Ammon's horn (tissue), 1 donor: ENCODE measurements at regions not wholly inside any gene's neighbourhood (a gene's known extent, or its start where the extent isn't known, plus 50 kb on each side); places are given as distances from the start of the nearest gene placed in this dataset.

ENCODE experiments used
- DNase-seq: peaks from one replicate; pipeline ENCODE4 v3.0.0-alpha.2; 2016; ENCODE audit warnings: low spot score

DNA sequence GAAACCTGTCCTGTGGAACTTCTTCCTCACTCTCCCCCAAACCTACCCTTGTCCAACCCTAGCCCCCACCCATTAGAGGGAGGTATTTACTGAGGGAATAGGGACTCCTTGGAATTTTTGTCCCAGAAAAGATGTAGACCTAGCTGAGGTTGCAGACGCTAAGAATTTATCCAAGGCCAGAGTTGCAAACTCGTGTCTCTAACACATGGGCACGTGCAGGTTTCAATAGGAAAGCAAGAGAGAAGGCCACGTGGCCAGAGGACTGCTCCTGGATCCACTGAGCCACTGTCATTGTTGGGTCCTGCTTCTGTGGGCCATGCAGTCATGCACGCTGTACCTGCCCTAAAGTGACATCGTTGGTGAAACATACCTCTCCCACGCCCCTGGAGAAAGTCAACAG is 243.4 kb upstream of the KCNG1 start:
- no peak for DNase-seq

DNA sequence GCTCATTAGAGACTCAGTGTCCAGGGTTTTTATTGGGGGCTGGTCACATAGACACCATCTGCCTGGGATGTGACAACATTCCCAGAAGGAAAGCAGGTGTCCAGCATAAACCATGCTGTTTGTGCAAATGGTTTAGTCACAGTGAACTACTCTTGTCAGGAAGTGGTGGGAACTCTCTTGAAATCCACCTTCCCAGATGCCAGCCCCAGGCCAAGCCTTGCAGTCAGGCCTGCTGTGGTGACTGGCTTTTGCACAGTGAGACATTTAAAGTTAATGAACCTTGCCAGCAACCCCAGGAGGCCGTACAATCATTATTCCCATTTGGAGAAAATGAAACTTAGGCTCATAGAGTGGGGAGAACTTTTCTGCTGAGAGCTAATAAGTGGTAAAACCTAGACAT is 242.5 kb upstream of the KCNG1 start:
- DNase-seq, result no peak

DNA sequence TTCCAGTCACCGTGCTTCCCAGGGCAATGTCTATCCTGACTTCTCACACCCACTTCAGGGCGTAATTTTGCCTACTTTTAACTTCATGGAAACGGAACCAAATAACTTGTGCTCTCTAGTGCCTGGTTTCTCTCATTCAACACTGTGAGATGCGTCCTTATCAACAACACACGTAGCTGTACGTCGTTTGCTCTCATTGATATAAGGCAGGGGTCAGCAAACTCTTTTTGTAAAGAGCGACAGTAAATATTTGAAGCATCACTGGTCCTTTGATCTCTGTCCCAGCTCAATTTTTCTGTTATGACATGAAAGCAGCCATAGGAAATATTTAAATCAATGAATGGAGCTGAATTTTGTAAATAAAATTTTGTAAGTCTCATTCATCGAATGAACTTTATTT is 239.3 kb upstream of the KCNG1 start:
- DNase-seq, result no peak

DNA sequence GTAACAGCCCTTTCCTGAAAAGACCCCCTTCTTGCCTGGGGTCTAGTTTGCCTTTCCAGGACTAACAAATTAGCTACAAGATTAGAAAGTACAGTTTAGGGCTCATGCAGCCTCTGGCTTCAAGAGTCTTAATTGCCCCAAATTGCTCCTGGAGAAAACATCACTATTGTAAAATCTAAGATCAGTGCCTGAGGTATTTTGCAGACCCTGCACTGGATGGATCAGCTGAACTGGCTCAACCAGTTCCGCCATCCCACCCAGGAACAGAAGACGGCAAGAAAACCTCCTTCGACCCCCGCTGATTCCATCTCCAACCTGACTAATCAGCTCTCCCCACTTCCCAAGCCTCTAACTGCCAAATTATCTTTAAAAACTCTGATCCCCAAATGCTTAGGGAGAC is 236.5 kb upstream of the KCNG1 start:
- no peak for DNase-seq

DNA sequence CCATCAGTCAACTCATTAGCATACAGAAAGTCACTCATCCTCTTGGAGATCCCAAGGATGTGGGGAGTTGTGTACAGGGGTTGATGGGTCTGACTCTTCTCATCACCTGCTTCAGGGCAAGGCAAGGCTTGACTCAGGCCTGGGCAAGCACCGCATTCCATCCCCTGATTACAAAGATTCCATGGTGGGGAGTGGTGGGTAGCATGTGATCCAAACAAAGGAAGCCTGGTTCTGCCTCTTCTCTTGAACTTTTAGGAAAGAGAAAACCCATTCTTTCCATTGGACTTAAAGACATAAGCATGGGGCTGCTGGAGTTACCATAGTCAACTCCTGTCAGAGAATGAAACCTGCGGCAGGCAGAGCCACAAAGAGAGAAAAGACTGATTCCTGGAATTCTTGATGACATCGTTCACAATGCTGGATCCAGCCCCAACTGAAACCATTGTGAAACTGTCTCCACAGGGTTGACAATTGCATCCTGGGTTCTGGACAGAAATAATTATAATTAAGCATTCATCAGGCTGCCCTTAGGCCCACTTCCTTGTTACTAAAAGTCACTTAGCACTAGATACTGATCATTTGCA is 235.8 kb upstream of the KCNG1 start:
- DNase-seq, result no peak

DNA sequence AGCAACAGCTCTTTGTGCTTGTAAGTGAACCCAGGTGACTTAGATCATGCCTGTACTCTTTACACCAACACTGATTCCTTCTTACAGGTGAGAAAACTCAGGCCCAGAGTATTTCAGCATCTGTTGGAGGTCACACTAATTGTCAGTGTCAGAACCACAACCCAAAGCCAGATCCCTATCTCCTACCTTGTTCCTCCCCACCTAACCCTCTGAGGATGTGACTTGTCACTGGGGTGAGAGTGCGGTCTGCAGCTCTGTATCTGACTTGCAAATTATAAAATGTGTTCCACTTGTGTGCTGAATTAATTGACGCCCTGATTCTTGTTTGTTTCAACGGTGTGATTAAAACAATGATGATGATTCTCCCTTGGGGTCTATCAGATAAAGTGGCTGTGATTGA is 232.5 kb upstream of the KCNG1 start:
- no peak for DNase-seq

DNA sequence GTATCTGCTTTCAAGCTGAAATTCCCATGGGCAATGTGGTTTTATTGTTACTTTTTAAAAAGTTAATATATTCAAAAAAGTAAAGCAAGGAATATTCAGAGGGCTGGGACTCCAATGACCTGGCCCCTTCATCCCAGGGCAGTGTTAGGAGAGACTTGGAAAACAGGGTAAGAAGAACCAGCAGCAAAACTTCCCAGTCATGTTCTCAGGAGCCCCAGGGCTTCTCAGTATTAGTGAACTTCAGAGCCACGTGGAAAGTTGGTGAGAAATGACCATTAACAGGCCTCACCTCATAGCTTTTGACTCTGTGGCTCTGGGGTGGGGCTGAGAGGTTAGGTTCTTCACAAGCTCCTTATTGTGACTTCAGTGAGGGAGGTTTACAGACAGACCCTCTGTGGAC is 230.4 kb upstream of the KCNG1 start:
- no peak for DNase-seq

DNA sequence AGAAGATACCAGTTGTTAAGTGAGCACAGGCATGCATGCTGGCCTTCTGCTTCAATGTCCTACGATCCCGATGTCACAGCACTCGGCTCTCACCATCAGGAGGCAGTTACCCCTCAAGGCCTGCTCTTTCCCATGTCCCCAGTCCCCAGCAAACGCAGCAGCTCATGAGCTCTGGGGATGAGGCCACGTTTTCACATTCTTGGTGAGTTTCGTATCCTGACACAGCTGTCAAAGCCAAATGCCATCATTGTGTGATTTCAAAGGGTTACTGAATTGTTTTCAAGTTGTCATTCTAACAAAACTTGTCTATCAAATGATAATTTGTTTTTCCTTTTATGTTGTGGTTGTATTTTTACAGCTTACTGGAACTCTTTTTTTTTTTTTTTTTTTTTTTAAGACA is 226.9 kb upstream of the KCNG1 start:
- DNase-seq, result no peak

DNA sequence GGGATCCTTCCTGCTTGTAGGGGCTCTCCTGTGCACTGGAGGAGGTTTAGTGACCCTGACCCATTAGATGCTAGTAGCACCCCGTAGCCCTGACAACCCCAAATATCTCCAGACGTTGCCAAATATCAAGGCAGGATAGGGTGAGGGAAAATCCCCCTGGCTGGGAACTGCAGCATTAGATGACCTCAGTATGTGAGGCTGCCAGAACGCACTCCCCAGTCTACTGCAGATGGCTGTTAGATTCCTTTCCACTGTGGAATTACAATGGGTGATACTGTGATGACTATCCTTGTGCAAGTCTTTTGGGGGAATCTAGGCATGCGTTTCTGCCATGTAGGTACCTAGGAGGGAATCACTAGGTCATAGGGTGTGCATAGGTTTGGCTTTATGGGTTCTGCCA is 226.3 kb upstream of the KCNG1 start:
- no peak for DNase-seq

DNA sequence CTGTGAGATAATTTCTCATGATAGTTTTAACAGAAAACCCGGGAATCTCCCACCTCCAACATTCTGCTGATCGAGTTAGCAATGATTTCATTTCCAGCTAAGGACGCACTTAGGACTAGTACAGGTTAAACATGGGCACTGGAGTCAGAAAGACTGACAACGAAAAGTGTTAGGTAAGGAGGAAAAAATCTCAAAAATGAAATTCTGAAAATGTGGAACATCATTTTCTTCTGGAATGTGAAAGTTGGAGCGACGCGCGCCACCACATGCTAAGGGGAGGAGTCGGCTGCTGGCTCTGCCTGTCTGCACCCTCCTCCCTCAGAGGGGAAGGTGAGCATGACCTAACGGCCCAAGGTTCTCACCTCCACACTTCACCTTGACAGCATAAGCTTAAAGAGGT is 221.6 kb upstream of the KCNG1 start:
- no peak for DNase-seq

DNA sequence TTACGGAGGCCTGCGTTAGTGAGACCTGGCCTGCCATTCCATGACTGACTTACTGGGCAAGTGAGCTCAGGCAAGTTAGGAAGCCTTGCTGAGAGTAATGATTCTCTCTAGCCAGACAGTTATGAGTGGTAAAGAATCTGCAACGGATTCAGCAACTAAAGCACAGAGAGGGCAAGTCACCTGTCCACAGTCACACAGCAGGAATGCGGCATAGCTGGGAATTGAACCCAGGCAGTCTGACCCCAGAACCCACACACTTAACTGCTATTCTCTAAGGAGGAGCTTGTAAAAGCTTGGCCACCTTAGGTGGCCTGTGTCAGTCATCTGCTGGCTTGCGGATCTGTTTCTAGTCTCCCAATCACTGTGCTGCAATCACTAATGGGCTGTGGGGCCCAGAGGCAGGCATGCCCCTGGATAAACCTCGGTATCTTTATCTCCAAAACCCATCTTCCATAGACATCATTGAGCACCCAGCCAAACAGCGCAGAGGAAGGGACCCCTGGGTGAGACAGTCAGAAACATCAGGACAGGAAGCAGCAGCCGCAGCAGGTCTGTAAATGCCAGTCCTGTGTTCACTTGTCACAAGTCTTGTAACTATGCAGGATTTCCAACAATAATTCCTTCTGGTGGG is 215.9 kb upstream of the KCNG1 start:
- DNase-seq, result no peak

DNA sequence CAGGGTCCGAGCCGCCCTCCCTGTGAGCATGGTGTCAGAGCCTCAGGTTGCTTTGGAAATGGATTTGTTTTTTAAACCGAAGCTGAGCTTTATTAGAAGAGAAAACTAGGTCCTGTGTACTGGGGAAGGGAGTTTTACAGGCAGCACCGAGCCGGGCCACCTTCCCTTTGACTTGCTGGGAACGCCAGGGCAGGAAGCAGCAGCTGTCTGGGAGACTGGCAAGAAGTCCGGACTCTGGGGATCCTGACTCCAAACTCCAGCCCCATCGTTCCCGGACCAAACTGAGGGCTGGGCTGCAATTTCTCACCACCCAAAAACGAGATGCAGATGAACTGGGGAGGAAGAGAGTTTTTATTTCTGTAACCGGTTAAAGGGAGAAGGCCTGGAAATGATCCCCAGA is 214.9 kb upstream of the KCNG1 start:
- DNase-seq, result no peak

DNA sequence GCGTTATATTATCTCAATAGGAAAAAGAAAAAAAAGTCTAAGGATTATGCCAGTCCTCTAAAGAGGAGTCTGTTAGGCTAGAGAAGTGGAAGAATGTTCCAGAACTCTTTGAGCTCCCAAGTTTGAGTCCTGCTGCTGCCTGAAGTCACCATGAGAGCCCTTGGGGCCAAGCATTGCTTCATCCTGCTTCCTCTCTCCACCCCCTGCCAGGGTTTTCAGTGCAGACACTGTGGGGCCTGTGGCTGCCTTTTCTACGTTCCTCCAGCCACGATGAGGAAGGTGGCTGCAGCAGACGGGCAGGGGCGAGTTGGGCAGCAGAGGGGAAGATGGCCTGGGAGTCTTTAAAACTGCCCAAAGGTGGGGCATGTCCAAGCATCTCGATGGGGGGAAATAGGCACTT is 214.4 kb upstream of the KCNG1 start:
- DNase-seq, result no peak

DNA sequence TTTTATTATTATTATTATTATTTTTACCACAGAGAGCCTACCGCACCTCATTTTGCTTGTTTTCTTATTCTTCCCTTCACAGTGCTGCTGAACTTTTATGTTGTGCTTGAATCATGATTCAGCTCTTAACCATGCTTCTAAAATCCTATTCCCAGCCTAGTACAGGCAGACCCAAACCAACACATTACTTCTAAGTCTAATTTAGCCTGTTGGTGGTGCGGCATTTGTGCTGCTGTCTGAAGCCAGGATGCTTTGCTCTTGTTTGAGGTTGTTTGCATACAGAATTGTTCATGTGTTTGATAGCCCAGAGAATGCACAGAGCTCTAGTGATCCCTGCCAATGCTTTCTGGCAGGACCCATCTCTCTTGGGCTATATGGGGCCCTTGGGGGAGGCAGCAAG is 213.5 kb upstream of the KCNG1 start:
- no peak for DNase-seq

DNA sequence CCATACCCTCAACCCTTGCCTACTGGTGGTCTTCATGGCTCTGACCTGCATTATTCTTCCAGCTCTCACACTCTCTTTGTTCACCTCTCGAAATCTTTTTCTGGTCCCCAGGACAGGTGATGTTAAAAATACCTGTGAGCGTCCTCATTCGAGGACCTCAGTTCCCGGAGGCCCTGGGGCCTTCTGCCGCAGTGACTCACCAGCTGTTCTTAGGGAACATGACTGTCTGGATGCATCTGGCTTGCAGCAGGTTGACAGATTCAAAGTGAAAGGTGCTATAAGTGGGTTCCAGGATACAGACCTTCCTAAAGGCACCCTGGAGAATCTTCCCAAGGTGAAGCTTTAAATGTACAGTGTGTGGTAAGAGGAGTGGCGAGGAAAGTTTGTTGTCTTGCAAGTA is 210.4 kb upstream of the KCNG1 start:
- DNase-seq, result no peak

DNA sequence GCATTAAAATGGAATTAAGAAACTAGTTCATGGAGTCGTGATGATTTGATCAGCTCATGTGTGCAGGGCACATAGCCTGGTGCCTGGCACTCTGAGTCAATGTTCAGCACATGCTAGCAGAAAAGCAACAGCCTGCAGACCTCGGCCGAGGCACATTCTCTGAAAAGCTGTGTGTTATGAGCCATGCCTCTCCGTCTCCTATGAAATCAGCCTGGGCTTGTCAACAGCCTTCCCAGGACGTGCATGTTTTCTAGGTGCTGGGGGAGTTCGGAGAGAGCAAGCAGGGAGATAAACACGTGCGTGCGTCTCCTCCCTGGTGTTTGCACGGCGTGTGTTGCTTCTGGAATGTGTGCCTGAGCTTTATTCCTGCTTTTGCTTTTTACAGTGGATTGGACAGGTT is 207.8 kb upstream of the KCNG1 start:
- no peak for DNase-seq

DNA sequence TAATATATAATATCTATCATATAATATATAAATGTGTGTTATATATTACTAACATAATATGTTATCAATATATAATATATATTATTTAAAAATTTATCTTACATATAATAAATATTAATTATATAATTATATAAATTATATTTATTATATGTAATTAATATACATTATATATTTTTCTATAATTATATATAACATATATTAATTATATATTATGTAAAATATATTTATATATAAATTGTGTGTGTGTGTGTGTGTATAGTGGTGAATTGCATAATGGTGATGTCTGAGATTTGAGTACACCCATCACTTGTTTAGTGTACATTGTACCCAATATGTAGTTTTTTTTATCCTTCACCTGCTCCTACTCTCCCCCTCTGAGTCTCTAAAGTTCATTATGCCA is 205.9 kb upstream of the KCNG1 start:
- no peak for DNase-seq

DNA sequence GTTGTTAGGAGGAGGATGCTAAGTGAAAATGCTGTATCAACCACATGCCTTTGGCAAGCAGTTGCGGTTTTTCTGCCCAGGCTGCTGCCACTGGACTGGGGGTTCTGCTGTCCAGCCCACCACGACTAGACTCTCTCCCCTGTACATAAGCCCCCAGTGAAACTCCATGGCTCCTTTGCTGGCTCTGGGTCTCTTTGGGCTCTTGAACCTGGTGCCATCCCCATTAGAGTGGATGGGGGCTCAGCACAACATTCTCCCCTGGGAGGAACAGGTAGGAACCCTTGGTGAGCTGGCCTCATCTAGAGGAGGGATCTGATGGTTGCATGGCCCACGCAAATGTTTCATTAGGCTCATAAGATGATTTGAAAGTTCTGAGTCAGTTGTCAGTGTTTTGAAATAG is 204.8 kb upstream of the KCNG1 start:
- no peak for DNase-seq

DNA sequence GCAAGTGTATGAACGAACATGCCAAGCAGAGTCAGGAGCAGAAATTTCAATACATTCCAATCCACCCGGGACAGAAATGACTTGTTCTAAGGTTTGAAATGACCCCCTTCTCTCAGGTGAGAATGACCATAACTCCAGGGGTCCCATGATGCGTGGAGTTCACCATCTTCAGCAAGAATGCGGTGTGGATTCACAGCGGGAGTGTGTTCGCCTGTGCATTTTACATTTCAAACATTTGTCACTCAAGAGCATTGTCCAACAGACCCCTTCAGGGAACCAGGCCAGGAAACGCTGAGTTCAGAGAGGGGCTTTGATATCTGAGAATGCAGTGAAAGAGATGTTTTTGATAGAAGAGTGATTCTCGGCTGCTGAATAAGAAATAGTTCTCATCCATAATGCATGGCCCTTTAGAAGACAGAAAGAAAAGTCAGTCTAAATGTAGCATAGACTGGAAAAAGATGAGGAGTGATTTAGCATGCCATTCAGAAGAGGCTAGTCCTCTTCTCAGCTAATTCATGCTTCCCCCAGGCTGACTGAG is 200.3 kb upstream of the KCNG1 start:
- no peak for DNase-seq

DNA sequence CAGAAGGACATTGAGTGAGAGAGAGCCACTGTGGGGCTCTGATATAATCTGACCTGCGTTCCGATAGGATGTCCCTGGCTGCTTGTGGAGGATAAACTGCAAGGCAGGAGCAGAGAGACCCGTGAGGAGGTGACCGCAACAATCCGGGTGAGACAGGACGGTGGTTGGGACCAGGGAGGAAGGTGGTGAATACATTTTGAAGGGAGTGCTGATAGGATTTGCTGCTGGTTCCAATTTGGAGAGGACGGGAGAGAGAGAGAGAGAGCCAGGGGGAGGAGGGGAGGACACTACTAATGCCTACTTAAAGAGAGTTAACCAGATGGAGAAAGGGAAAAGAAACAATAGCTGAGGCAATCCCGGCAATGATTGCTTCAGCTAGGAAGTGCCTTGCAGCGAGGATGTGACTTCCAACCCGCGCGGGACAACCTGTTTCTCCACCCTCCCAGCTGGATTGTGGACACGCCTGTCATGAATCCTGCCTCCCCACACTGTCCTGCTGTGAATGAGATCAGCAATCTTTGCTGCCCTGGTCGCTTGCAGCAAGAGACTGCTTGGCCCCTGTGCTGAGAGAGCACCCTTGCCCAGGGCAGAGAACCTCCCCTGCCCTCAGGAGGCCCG is 199.0 kb upstream of the KCNG1 start:
- DNase-seq, result no peak

DNA sequence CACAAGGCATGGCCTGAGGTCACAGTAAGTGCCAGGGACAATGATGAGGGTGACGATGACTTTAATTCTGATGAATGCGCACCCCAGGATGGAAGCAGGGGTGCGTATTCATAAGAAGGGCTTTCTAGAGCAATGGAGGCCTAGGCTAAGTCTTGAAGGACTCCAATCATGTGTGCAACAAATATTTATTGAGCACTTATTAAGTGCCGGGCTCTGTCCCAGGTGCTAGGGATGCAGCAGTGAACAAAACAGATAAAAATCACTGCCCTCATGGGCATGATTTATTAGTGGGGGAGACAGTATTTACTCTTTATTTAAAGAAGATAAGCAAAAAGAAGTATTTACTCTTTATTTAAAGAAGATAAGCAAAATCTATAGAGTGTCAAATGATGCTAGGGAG is 198.2 kb upstream of the KCNG1 start:
- no peak for DNase-seq

DNA sequence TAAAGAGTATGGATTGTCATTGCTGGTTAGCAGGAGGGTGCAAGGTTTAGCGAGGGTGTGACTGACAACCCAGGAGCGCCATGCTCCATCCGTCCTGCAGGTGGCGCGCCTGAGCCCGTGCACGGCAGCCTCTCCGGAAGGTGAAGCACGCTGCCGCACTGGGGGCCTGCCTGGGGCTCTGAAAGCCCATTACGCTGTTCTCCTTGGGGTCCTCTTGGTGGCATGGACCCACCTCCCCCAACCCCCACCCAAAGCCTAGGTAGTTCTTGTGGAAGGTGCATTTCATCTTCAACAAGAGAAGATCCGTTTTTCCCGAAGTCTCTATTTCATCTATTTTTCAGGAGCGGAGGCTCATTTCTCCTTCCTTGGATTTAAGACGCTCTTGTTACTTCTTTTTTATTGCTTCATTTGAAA is 197.4 kb upstream of the KCNG1 start:
- DNase-seq, result peak; percentile 24

DNA sequence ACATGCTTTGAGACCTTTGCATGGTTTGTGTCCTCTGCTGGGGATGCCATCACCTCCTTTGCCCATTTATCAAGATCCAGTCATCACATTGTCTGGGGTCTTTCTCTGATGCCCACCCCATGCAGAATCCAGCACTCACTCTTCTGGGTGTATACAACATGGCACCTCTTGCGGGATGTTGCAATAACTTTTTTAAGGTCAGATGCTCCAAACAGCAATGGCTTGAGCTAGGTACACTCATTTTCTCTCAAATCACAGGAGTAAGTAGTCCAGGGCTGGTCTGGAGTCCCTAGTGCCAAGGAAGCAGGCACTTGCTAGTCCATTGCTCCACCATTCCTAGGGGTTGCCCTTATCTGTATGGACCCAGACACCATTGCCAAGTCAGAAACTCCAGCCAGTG is 196.6 kb upstream of the KCNG1 start:
- no peak for DNase-seq

DNA sequence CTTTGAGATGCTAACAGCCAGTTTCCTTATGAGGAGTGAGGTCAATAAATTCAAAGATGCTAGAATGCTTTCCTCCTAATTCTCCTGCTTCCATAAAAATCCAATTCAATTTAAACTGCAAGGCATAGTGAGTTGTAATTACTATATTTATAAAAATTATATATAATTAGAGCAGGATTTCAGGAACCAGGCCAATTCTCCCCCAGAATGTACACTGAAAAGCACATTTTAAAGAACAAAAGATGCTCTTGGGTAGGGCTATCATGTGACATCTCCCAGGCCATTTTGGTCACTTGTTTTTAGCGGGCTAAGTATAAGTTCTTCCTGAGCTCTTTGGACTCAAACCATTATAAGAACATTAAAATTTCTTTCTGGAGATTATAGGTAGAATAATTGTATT is 195.7 kb upstream of the KCNG1 start:
- no peak for DNase-seq
